HL-60 (cell line): ENCODE measurements at regions not wholly inside any gene's neighbourhood (a gene's known extent, or its start where the extent isn't known, plus 50 kb on each side); places are given as distances from the start of the nearest gene placed in this dataset.

ENCODE experiments used
- DNase-seq, 2 experiments: peaks; one replicate each; pipeline ENCODE4 v3.0.0-alpha.2; 2010 to 2020; ENCODE audit warnings: low read depth in 1 of 2, low spot score in 1 of 2
- H3K27ac ChIP-seq: fragments of 250-450 bp; sonication (Bioruptor Pico); replicated peaks from 2 replicates; pipeline ENCODE4 v1.5.1; 2020; ENCODE audit warnings: mild to moderate bottlenecking, moderate library complexity
- H3K27me3 ChIP-seq: fragments of 250-450 bp; sonication (Bioruptor Pico); 2 replicates; pipeline ENCODE4 v1.5.1; 2021; ENCODE audit warnings: mild to moderate bottlenecking, moderate library complexity; ENCODE audit not compliant: insufficient read depth, poor library complexity, severe bottlenecking
- H3K4me3 ChIP-seq: replicated peaks from 2 replicates; pipeline ENCODE4 v1.5.1; 2011; ENCODE audit warnings: mild to moderate bottlenecking, control low read depth, low read length; ENCODE audit not compliant: insufficient read depth
- GABPA ChIP-seq: IDR thresholded peaks from 2 replicates; pipeline ENCODE4 v1.6.1; 2012; ENCODE audit warnings: low read depth
- POLR2AphosphoS5 ChIP-seq: IDR thresholded peaks from 2 replicates; pipeline ENCODE4 v1.6.1; 2012; ENCODE audit warnings: low read depth
- SPI1 ChIP-seq: IDR thresholded peaks from 2 replicates; pipeline ENCODE4 v1.6.1; 2012; ENCODE audit warnings: low read depth, mild to moderate bottlenecking, borderline replicate concordance
- TF ChIP-seq, protein P1 (sequence below): IDR thresholded peaks from one replicate; pipeline ENCODE4 v1.5.1; 2011; ENCODE audit warnings: low read length, control low read depth, inconsistent platforms; ENCODE audit not compliant: insufficient read depth
- TF ChIP-seq, protein P2 (sequence below): IDR thresholded peaks from 2 replicates; pipeline ENCODE4 v1.6.1; 2012; ENCODE audit warnings: low read depth; ENCODE audit not compliant: insufficient replicate concordance

DNA sequence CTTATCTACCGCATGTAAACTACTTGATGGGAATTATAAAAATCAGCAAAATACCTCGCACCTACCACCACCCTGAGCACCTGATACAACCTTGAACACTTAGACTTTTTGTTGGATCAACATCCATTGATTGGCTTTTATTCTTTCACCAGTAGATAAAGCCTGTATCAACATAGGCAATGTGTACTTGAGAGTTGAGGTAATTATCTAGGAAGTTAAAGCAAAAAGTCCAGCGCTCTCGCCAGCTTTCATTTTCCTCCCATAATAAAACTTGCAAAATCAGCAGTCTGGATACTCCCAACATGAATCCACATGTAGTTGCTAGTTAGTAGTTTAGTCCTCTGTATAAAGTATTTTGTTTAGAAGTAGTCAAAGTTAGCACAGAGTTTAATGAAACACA is 132.0 kb upstream of the PRDM1 start:
- TF ChIP-seq POLR2AphosphoS5 (no peak), GABPA (no peak), SPI1 (no peak)
- TF ChIP-seq, protein P1, sequence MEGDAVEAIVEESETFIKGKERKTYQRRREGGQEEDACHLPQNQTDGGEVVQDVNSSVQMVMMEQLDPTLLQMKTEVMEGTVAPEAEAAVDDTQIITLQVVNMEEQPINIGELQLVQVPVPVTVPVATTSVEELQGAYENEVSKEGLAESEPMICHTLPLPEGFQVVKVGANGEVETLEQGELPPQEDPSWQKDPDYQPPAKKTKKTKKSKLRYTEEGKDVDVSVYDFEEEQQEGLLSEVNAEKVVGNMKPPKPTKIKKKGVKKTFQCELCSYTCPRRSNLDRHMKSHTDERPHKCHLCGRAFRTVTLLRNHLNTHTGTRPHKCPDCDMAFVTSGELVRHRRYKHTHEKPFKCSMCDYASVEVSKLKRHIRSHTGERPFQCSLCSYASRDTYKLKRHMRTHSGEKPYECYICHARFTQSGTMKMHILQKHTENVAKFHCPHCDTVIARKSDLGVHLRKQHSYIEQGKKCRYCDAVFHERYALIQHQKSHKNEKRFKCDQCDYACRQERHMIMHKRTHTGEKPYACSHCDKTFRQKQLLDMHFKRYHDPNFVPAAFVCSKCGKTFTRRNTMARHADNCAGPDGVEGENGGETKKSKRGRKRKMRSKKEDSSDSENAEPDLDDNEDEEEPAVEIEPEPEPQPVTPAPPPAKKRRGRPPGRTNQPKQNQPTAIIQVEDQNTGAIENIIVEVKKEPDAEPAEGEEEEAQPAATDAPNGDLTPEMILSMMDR: no peak
- TF ChIP-seq, protein P2, sequence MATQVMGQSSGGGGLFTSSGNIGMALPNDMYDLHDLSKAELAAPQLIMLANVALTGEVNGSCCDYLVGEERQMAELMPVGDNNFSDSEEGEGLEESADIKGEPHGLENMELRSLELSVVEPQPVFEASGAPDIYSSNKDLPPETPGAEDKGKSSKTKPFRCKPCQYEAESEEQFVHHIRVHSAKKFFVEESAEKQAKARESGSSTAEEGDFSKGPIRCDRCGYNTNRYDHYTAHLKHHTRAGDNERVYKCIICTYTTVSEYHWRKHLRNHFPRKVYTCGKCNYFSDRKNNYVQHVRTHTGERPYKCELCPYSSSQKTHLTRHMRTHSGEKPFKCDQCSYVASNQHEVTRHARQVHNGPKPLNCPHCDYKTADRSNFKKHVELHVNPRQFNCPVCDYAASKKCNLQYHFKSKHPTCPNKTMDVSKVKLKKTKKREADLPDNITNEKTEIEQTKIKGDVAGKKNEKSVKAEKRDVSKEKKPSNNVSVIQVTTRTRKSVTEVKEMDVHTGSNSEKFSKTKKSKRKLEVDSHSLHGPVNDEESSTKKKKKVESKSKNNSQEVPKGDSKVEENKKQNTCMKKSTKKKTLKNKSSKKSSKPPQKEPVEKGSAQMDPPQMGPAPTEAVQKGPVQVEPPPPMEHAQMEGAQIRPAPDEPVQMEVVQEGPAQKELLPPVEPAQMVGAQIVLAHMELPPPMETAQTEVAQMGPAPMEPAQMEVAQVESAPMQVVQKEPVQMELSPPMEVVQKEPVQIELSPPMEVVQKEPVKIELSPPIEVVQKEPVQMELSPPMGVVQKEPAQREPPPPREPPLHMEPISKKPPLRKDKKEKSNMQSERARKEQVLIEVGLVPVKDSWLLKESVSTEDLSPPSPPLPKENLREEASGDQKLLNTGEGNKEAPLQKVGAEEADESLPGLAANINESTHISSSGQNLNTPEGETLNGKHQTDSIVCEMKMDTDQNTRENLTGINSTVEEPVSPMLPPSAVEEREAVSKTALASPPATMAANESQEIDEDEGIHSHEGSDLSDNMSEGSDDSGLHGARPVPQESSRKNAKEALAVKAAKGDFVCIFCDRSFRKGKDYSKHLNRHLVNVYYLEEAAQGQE: no peak
- no peak overlapping the region for H3K4me3 ChIP-seq
- no peak for DNase-seq
- H3K27me3 ChIP-seq: no peaks in the 10 kb centered on the region
- H3K27ac ChIP-seq: no peak overlapping the region

DNA sequence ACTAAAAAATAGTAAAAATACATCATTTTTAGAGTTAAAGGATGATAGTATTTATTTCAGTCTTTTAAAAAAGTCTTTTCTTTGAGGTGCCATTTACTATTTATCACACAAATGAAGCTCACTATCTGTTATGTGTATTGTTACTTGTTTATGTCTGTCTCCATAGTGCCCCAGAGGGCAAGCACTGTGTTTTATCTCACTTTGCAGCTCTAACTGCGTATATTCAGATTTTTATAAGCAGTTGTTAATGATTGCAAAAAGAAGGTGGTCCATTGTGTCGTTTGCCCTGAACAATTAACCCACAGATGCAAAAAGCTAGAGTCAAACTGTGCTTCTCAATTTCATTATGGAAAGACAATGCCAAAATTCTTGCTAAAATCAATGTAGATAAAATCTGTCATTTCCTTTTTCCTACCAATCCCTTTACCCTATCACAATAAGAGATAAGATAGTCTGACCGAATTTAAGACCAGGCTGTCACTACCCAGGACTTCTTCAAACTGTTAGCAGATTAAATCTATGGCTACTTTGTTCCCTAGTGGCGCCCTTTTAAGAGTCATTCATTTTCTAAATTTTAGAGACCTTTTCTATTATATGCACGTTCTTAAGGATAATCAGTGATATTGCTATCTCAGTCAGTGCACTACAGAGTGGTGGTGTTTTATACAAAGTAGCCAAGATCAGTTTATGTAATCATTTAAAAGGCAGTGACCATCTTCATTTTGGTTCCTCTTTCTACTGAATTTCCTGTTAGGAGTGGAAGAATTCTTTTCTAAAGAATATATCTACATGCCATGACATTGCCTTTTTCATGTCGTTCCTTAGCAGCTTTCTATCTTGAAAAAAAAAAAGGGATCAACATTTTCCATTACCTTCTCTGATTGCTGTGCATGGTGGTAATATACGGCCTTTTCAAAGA is 133.1 kb upstream of the PRDM1 start:
- Histone ChIP-seq H3K27ac (no peak overlapping the region), H3K27me3 (no peaks in the 10 kb centered on the region), H3K4me3 (no peak overlapping the region)
- DNase-seq: no peak
- TF ChIP-seq POLR2AphosphoS5: no peak
- TF ChIP-seq SPI1: no peak
- TF ChIP-seq, protein P2: no peak
- no peak for TF ChIP-seq GABPA
- TF ChIP-seq, protein P1: no peak

DNA sequence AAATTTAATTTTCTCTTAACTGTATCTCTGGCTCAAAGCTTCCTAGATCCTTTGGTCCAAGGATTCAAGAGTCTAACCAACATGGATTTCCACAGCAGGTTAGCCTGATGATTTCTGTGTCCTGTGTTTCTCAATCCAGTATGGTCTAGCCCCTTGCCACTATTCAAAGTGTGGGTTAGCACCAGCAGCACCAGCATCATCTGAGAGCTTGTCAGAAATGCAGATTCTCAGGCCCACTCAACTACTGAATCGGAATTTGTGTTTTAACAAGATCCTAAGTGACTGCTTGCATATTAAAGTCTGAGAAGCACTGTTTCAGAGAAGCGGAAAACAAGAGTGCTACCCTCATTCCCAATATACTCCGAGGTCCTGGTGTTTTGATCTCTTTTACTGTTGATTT is 133.8 kb upstream of the PRDM1 start:
- no peaks in the 10 kb centered on the region for H3K27me3 ChIP-seq
- DNase-seq: no peak
- no peak for TF ChIP-seq POLR2AphosphoS5
- TF ChIP-seq SPI1: no peak
- TF ChIP-seq, protein P1: no peak
- TF ChIP-seq, protein P2: no peak

More for the DNA sequence above, 133.8 kb upstream of the PRDM1 start:
- Histone ChIP-seq H3K4me3 (no peak overlapping the region), H3K27ac (no peak overlapping the region)
